Left ventricle myocardium inferior (tissue), 1 donor: ENCODE measurements at regions not wholly inside any gene's neighbourhood (a gene's known extent, or its start where the extent isn't known, plus 50 kb on each side); places are given as distances from the start of the nearest gene placed in this dataset.

ENCODE experiments used
- DNase-seq: peaks from one replicate; pipeline ENCODE4 v3.0.0-alpha.2; 2020
- H3K27ac ChIP-seq: fragments of 200-600 bp; replicated peaks from 2 replicates; pipeline ENCODE4 v1.8.0; 2021
- H3K27me3 ChIP-seq: fragments of 200-600 bp; 2 replicates; pipeline ENCODE4 v1.8.0; 2021; ENCODE audit warnings: low read depth
- H3K36me3 ChIP-seq: fragments of 200-600 bp; 2 replicates; pipeline ENCODE4 v1.8.0; 2021
- H3K4me1 ChIP-seq: fragments of 200-600 bp; 2 replicates; pipeline ENCODE4 v1.8.0; 2021
- H3K4me3 ChIP-seq: fragments of 200-600 bp; 2 replicates; pipeline ENCODE4 v1.8.0; 2021; ENCODE audit warnings: mild to moderate bottlenecking, moderate library complexity
- H3K9me3 ChIP-seq: fragments of 200-600 bp; replicated peaks from 2 replicates; pipeline ENCODE4 v1.8.0; 2021
- CTCF ChIP-seq: fragments of 200-600 bp; IDR thresholded peaks from 2 replicates; pipeline ENCODE4 v1.8.0; 2021; ENCODE audit warnings: antibody characterized with exemption, mild to moderate bottlenecking, borderline replicate concordance
- intact Hi-C: fragments of 100-400 bp; cut with micrococcal nuclease; formaldehyde crosslinking; loops from one replicate; pipeline ENCODE4 v1.11.0; 2022
- donor health status: DM: no; HTN: yes; CAD: no; lungs with severe emphysema.

GRCh38 chr12:114580306-114580705 lies 103.7 kb downstream of the TBX3 start:
- intact Hi-C loops, result no loop called here
- Histone ChIP-seq H3K27ac (no peak overlapping the region), H3K4me1 (no peaks in the 10 kb centered on the region), H3K9me3 (no peaks in the 10 kb centered on the region), H3K27me3 (peaks cover 82% of the 10 kb centered on the region), H3K36me3 (no peaks in the 10 kb centered on the region), H3K4me3 (no peak overlapping the region)
- TF ChIP-seq CTCF, result no peak
- no peak for DNase-seq

- H3K27me3 ChIP-seq, result peaks cover 82% of the 10 kb centered on the region
- TF ChIP-seq CTCF, result no peak
Measured at GRCh38 chr12:114579389-114579788, 104.6 kb downstream of the TBX3 start.

DNA sequence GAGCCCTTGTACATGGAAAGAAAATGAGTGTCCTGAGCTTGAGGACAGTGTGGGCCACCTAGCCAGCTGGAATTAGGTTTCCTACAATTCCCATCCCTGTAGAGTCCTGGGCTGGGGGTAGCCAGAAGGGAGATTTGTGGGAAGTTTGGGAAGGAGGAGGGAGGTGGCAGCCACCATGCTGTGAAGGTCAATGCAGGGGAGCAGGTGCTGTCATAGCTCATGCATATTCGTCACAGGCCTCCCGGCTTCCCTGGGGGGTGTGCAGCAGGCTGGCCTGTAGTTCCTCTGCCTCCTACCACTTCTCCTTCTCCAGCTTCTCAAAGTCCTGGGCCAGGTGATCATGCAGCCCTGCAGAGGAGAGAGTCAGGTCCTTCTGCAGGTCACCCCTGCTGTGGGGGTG lies 121.3 kb downstream of the TBX3 start:
- intact Hi-C loops, result no loop called here
- no peak for DNase-seq
- no peak for TF ChIP-seq CTCF
- peaks cover 43% of the 10 kb centered on the region for H3K27me3 ChIP-seq
- H3K4me3 ChIP-seq, result no peak overlapping the region
- no peaks in the 10 kb centered on the region for H3K9me3 ChIP-seq
- H3K27ac ChIP-seq, result no peak overlapping the region
- no peaks in the 10 kb centered on the region for H3K36me3 ChIP-seq
- no peaks in the 10 kb centered on the region for H3K4me1 ChIP-seq

More at GRCh38 chr12:114579389-114579788, 104.6 kb downstream of the TBX3 start:
- Histone ChIP-seq H3K4me1 (no peaks in the 10 kb centered on the region), H3K27ac (no peak overlapping the region), H3K36me3 (no peaks in the 10 kb centered on the region), H3K4me3 (no peak overlapping the region), H3K9me3 (no peaks in the 10 kb centered on the region)
- intact Hi-C loops, result no loop called here
- DNase-seq, result no peak

- no peak for DNase-seq
Measured at GRCh38 chr12:114555451-114555850, 128.5 kb downstream of the TBX3 start.

DNA sequence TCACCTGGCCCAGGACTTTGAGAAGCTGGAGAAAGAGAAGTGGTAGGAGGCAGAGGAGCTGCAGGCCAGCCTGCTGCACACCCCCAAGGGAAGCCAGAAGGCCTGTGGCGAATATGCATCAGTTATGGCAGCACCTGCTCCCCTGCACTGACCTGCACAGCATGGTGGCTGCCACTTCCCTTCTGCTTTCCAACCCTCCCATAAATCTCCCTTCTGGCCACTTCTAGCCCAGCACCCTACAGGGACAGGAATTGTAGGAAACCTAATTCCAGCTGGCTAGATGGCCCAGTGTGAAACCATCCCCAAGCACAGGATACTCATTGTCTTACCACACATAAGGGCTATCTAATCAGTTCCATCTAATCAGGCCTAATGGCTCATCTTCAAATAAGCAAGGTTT lies 136.3 kb downstream of the TBX3 start:
- Histone ChIP-seq H3K9me3 (peaks cover 5% of the 10 kb centered on the region), H3K27ac (no peak overlapping the region), H3K4me3 (no peak overlapping the region), H3K36me3 (no peaks in the 10 kb centered on the region), H3K27me3 (peaks cover 38% of the 10 kb centered on the region), H3K4me1 (no peaks in the 10 kb centered on the region)
- no peak for DNase-seq
- no peak for TF ChIP-seq CTCF
- intact Hi-C loops, result no loop called here

More at GRCh38 chr12:114555451-114555850, 128.5 kb downstream of the TBX3 start:
- intact Hi-C loops, result no loop called here
- no peak overlapping the region for H3K4me3 ChIP-seq
- H3K36me3 ChIP-seq, result no peaks in the 10 kb centered on the region
- peaks cover 64% of the 10 kb centered on the region for H3K27me3 ChIP-seq
- no peaks in the 10 kb centered on the region for H3K9me3 ChIP-seq
- no peak overlapping the region for H3K27ac ChIP-seq
- TF ChIP-seq CTCF, result no peak
- H3K4me1 ChIP-seq, result no peaks in the 10 kb centered on the region

- Histone ChIP-seq H3K4me3 (no peak overlapping the region), H3K27me3 (peaks cover 73% of the 10 kb centered on the region)
- intact Hi-C loops, result no loop called here
Measured at GRCh38 chr12:114530417-114530816, 124.5 kb upstream of the TBX5 start.

More at GRCh38 chr12:114530417-114530816, 124.5 kb upstream of the TBX5 start:
- no peaks in the 10 kb centered on the region for H3K36me3 ChIP-seq
- H3K27ac ChIP-seq, result no peak overlapping the region
- H3K9me3 ChIP-seq, result no peaks in the 10 kb centered on the region
- H3K4me1 ChIP-seq, result no peaks in the 10 kb centered on the region
- no peak for TF ChIP-seq CTCF
- no peak for DNase-seq
